ENCODE measurements at regions not wholly inside any gene's neighbourhood (a gene's known extent, or its start where the extent isn't known, plus 50 kb on each side); places are given as distances from the start of the nearest gene placed in this dataset.

GRCh38 chr2:39873586-39873985 lies 94.5 kb upstream of the THUMPD2 start:
- WGBS, 5 donors = 89 to 94% (median 91%) methylated on average over 3 of the region's 3 CpGs
- Histone ChIP-seq H3K36me3 (no peaks in the 10 kb centered on the region), H3K27ac (no peak overlapping the region), H3K27me3 (no peaks in the 10 kb centered on the region), H3K4me3 (no peak overlapping the region), H3K4me1 (peaks cover 0 to 8% (median 3%) of the 10 kb centered on the region in 4 donors), H3K9me3 (no peaks in the 10 kb centered on the region)
- intact Hi-C loops (cut with DNase I; ENCODE audit: low total_unique reads) = no loop called here
- no peak for DNase-seq
- no peak for TF ChIP-seq CTCF (IDR thresholded peaks at IDR 0.05)
- no peak for TF ChIP-seq POLR2A (IDR thresholded peaks at IDR 0.05)
- TF ChIP-seq EP300 (IDR thresholded peaks at IDR 0.05) = no peak
- no peak for TF ChIP-seq POLR2AphosphoS5 (IDR thresholded peaks at IDR 0.05)

- DNase-seq = no peak
- WGBS, 5 donors = 90 to 98% (median 91%) methylated on average over 2 of the region's 2 CpGs
- peaks cover 0 to 8% (median 3%) of the 10 kb centered on the region in 4 donors for H3K4me1 ChIP-seq
- H3K27me3 ChIP-seq = no peaks in the 10 kb centered on the region
- no peak overlapping the region for H3K27ac ChIP-seq
- intact Hi-C loops (cut with DNase I; ENCODE audit: low total_unique reads) = no loop called here
- no peak overlapping the region for H3K4me3 ChIP-seq
- H3K9me3 ChIP-seq = no peaks in the 10 kb centered on the region
- no peak for TF ChIP-seq CTCF (IDR thresholded peaks at IDR 0.05)
- TF ChIP-seq POLR2A (IDR thresholded peaks at IDR 0.05) = no peak
- no peak for TF ChIP-seq EP300 (IDR thresholded peaks at IDR 0.05)
- TF ChIP-seq POLR2AphosphoS5 (IDR thresholded peaks at IDR 0.05) = no peak
- no peaks in the 10 kb centered on the region for H3K36me3 ChIP-seq
Measured at GRCh38 chr2:39872748-39873147, 93.7 kb upstream of the THUMPD2 start.

GRCh38 chr2:39871291-39871761 lies 92.3 kb upstream of the THUMPD2 start:
- H3K27me3 ChIP-seq = no peaks in the 10 kb centered on the region
- H3K4me3 ChIP-seq = no peak overlapping the region
- no peak overlapping the region for H3K27ac ChIP-seq
- no peaks in the 10 kb centered on the region for H3K9me3 ChIP-seq
- TF ChIP-seq CTCF (IDR thresholded peaks at IDR 0.05) (no peak), EP300 (IDR thresholded peaks at IDR 0.05) (no peak), POLR2A (IDR thresholded peaks at IDR 0.05) (no peak), POLR2AphosphoS5 (IDR thresholded peaks at IDR 0.05) (no peak)
- H3K4me1 ChIP-seq = peaks cover 0 to 8% (median 3%) of the 10 kb centered on the region in 4 donors
- intact Hi-C loops (cut with DNase I; ENCODE audit: low total_unique reads) = no loop called here
- H3K36me3 ChIP-seq = no peaks in the 10 kb centered on the region
- 54 to 68% (median 62%) methylated on average over 7 of the region's 7 CpGs for WGBS, 5 donors
- DNase-seq = peak in 1 of 2 donors; percentile 60

- Histone ChIP-seq H3K27ac (no peak overlapping the region), H3K27me3 (no peaks in the 10 kb centered on the region), H3K9me3 (no peaks in the 10 kb centered on the region), H3K36me3 (no peaks in the 10 kb centered on the region), H3K4me3 (no peak overlapping the region), H3K4me1 (peaks cover 0 to 8% (median 3%) of the 10 kb centered on the region in 4 donors)
- intact Hi-C loops (cut with DNase I; ENCODE audit: low total_unique reads) = no loop called here
- TF ChIP-seq POLR2AphosphoS5 (IDR thresholded peaks at IDR 0.05) (no peak), POLR2A (IDR thresholded peaks at IDR 0.05) (no peak), EP300 (IDR thresholded peaks at IDR 0.05) (no peak), CTCF (IDR thresholded peaks at IDR 0.05) (no peak)
- DNase-seq = no peak
- WGBS, 5 donors = 87 to 98% (median 91%) methylated on average over 3 of the region's 3 CpGs
Measured at GRCh38 chr2:39870871-39871270, 91.8 kb upstream of the THUMPD2 start.

Data from stomach (tissue), 8 donors.